WTC11 (cell line): ENCODE measurements at regions not wholly inside any gene's neighbourhood (a gene's known extent, or its start where the extent isn't known, plus 50 kb on each side); places are given as distances from the start of the nearest gene placed in this dataset.

Experiments
- FOXP1 ChIP-seq: sonication (generic); formaldehyde crosslinking; IDR thresholded peaks from 2 replicates; pipeline ENCODE4 v1.8.0; 2022; ENCODE audit warnings: missing genetic modification reagents, mild to moderate bottlenecking, moderate library complexity, borderline replicate concordance
- NFYB ChIP-seq: sonication (generic); formaldehyde crosslinking; conservative IDR thresholded peaks from 2 replicates; pipeline ENCODE4 v1.8.0; 2022; ENCODE audit warnings: low read depth, missing genetic modification reagents
- SP1 ChIP-seq: sonication (generic); formaldehyde crosslinking; conservative IDR thresholded peaks from 2 replicates; pipeline ENCODE4 v1.8.1; 2022; ENCODE audit warnings: missing genetic modification reagents
- TCF7 ChIP-seq: sonication (generic); formaldehyde crosslinking; IDR thresholded peaks from 2 replicates; pipeline ENCODE4 v1.8.0; 2022; ENCODE audit warnings: mild to moderate bottlenecking, low read depth, missing genetic modification reagents, moderate library complexity
- ZNF138 ChIP-seq: sonication (generic); formaldehyde crosslinking; conservative IDR thresholded peaks from 2 replicates; pipeline ENCODE4 v1.8.1; 2022; ENCODE audit warnings: mild to moderate bottlenecking, moderate library complexity, missing genetic modification reagents
- TF ChIP-seq, protein P1 (sequence below): sonication (generic); formaldehyde crosslinking; IDR thresholded peaks from 2 replicates; pipeline ENCODE4 v1.8.1; 2022; ENCODE audit warnings: low read depth, missing genetic modification reagents, borderline replicate concordance
- TF ChIP-seq, protein P2 (sequence below): fragments of 200-600 bp; IDR thresholded peaks from 2 replicates; pipeline ENCODE4 v1.8.0; 2022; ENCODE audit warnings: antibody characterized with exemption
- TF ChIP-seq, protein P3 (sequence below): sonication (generic); formaldehyde crosslinking; IDR thresholded peaks from 2 replicates; pipeline ENCODE4 v1.8.1; 2023; ENCODE audit warnings: mild to moderate bottlenecking, missing genetic modification reagents
- TF ChIP-seq, protein P4 (sequence below): sonication (generic); formaldehyde crosslinking; IDR thresholded peaks from 2 replicates; pipeline ENCODE4 v1.8.1; 2023; ENCODE audit warnings: mild to moderate bottlenecking, missing genetic modification reagents, borderline replicate concordance
- TF ChIP-seq, protein P5 (sequence below): sonication (generic); formaldehyde crosslinking; IDR thresholded peaks from 2 replicates; pipeline ENCODE4 v1.8.1; 2023; ENCODE audit warnings: mild to moderate bottlenecking, missing genetic modification reagents, moderate library complexity
- TF ChIP-seq, protein P6 (sequence below): sonication (generic); formaldehyde crosslinking; IDR thresholded peaks from 2 replicates; pipeline ENCODE4 v1.8.0; 2022; ENCODE audit warnings: missing genetic modification reagents
- TF ChIP-seq, protein P7 (sequence below): sonication (generic); formaldehyde crosslinking; IDR thresholded peaks from 2 replicates; pipeline ENCODE4 v1.8.1; 2022; ENCODE audit warnings: mild to moderate bottlenecking, missing genetic modification reagents, moderate library complexity, borderline replicate concordance

DNA sequence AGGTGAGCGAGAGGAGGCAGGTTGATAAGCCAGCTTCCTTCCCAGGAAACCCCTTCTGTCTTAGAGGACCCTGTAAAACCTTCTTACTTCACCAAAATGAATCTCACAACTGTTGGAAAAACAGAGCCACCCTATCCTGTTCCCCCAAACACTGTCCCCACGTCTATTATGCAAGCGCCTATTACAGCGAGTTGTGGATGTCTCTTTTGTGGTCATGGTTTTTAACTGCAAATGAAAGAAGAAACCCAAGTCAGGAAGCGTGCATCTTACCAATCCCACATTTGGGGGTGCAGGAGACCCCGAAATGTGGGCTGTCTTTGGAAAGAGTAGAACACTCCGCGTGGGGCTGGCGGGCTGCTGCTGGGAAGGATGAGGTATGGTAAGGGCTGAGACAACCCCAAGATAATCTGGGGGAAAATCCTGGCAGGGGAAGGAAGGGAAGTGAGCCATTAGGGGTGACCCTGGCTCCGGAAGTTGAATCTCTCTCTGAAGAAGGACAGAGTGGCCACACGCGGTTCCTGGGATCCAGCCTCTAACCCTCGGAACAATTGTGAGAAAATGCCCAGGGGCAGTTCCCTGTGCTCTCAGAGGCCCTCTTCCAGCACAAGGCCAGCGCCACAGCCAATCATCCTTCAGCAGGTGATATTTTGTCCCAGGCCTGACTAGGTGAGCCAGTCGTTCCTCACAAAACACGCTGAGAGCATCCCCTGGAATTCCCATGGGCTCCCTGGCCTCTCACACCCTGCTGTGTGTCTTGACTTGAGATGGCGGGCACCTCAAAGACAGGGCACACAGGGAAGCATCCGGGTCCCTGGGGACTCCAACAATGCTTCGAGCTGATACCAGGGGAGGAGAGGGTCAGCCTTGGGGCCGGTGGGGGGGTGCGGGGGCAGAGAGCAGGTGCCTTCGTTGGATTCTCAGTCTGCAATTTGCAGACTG lies 168.5 kb upstream of the IRF2BP2 start:
- no peak for TF ChIP-seq NFYB (CRISPR knock-in tag)
- TF ChIP-seq, protein P1, sequence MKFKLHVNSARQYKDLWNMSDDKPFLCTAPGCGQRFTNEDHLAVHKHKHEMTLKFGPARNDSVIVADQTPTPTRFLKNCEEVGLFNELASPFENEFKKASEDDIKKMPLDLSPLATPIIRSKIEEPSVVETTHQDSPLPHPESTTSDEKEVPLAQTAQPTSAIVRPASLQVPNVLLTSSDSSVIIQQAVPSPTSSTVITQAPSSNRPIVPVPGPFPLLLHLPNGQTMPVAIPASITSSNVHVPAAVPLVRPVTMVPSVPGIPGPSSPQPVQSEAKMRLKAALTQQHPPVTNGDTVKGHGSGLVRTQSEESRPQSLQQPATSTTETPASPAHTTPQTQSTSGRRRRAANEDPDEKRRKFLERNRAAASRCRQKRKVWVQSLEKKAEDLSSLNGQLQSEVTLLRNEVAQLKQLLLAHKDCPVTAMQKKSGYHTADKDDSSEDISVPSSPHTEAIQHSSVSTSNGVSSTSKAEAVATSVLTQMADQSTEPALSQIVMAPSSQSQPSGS (CRISPR knock-in tag), result no peak
- TF ChIP-seq, protein P2, sequence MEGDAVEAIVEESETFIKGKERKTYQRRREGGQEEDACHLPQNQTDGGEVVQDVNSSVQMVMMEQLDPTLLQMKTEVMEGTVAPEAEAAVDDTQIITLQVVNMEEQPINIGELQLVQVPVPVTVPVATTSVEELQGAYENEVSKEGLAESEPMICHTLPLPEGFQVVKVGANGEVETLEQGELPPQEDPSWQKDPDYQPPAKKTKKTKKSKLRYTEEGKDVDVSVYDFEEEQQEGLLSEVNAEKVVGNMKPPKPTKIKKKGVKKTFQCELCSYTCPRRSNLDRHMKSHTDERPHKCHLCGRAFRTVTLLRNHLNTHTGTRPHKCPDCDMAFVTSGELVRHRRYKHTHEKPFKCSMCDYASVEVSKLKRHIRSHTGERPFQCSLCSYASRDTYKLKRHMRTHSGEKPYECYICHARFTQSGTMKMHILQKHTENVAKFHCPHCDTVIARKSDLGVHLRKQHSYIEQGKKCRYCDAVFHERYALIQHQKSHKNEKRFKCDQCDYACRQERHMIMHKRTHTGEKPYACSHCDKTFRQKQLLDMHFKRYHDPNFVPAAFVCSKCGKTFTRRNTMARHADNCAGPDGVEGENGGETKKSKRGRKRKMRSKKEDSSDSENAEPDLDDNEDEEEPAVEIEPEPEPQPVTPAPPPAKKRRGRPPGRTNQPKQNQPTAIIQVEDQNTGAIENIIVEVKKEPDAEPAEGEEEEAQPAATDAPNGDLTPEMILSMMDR, result no peak
- no peak for TF ChIP-seq SP1 (CRISPR knock-in tag)
- no peak for TF ChIP-seq FOXP1 (CRISPR knock-in tag)
- TF ChIP-seq ZNF138 (CRISPR knock-in tag), result no peak
- TF ChIP-seq, protein P3, sequence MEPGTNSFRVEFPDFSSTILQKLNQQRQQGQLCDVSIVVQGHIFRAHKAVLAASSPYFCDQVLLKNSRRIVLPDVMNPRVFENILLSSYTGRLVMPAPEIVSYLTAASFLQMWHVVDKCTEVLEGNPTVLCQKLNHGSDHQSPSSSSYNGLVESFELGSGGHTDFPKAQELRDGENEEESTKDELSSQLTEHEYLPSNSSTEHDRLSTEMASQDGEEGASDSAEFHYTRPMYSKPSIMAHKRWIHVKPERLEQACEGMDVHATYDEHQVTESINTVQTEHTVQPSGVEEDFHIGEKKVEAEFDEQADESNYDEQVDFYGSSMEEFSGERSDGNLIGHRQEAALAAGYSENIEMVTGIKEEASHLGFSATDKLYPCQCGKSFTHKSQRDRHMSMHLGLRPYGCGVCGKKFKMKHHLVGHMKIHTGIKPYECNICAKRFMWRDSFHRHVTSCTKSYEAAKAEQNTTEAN (CRISPR knock-in tag), result no peak
- TF ChIP-seq, protein P4, sequence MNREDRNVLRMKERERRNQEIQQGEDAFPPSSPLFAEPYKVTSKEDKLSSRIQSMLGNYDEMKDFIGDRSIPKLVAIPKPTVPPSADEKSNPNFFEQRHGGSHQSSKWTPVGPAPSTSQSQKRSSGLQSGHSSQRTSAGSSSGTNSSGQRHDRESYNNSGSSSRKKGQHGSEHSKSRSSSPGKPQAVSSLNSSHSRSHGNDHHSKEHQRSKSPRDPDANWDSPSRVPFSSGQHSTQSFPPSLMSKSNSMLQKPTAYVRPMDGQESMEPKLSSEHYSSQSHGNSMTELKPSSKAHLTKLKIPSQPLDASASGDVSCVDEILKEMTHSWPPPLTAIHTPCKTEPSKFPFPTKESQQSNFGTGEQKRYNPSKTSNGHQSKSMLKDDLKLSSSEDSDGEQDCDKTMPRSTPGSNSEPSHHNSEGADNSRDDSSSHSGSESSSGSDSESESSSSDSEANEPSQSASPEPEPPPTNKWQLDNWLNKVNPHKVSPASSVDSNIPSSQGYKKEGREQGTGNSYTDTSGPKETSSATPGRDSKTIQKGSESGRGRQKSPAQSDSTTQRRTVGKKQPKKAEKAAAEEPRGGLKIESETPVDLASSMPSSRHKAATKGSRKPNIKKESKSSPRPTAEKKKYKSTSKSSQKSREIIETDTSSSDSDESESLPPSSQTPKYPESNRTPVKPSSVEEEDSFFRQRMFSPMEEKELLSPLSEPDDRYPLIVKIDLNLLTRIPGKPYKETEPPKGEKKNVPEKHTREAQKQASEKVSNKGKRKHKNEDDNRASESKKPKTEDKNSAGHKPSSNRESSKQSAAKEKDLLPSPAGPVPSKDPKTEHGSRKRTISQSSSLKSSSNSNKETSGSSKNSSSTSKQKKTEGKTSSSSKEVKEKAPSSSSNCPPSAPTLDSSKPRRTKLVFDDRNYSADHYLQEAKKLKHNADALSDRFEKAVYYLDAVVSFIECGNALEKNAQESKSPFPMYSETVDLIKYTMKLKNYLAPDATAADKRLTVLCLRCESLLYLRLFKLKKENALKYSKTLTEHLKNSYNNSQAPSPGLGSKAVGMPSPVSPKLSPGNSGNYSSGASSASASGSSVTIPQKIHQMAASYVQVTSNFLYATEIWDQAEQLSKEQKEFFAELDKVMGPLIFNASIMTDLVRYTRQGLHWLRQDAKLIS (CRISPR knock-in tag), result no peak
- TF ChIP-seq, protein P5, sequence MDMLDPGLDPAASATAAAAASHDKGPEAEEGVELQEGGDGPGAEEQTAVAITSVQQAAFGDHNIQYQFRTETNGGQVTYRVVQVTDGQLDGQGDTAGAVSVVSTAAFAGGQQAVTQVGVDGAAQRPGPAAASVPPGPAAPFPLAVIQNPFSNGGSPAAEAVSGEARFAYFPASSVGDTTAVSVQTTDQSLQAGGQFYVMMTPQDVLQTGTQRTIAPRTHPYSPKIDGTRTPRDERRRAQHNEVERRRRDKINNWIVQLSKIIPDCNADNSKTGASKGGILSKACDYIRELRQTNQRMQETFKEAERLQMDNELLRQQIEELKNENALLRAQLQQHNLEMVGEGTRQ (CRISPR knock-in tag), result no peak
- TF ChIP-seq, protein P6, sequence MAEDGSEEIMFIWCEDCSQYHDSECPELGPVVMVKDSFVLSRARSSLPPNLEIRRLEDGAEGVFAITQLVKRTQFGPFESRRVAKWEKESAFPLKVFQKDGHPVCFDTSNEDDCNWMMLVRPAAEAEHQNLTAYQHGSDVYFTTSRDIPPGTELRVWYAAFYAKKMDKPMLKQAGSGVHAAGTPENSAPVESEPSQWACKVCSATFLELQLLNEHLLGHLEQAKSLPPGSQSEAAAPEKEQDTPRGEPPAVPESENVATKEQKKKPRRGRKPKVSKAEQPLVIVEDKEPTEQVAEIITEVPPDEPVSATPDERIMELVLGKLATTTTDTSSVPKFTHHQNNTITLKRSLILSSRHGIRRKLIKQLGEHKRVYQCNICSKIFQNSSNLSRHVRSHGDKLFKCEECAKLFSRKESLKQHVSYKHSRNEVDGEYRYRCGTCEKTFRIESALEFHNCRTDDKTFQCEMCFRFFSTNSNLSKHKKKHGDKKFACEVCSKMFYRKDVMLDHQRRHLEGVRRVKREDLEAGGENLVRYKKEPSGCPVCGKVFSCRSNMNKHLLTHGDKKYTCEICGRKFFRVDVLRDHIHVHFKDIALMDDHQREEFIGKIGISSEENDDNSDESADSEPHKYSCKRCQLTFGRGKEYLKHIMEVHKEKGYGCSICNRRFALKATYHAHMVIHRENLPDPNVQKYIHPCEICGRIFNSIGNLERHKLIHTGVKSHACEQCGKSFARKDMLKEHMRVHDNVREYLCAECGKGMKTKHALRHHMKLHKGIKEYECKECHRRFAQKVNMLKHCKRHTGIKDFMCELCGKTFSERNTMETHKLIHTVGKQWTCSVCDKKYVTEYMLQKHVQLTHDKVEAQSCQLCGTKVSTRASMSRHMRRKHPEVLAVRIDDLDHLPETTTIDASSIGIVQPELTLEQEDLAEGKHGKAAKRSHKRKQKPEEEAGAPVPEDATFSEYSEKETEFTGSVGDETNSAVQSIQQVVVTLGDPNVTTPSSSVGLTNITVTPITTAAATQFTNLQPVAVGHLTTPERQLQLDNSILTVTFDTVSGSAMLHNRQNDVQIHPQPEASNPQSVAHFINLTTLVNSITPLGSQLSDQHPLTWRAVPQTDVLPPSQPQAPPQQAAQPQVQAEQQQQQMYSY, result peak; percentile 16; the same call in 1 of the 2 replicates
- TF ChIP-seq, protein P7, sequence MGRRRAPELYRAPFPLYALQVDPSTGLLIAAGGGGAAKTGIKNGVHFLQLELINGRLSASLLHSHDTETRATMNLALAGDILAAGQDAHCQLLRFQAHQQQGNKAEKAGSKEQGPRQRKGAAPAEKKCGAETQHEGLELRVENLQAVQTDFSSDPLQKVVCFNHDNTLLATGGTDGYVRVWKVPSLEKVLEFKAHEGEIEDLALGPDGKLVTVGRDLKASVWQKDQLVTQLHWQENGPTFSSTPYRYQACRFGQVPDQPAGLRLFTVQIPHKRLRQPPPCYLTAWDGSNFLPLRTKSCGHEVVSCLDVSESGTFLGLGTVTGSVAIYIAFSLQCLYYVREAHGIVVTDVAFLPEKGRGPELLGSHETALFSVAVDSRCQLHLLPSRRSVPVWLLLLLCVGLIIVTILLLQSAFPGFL, result no peak
- no peak for TF ChIP-seq TCF7 (CRISPR knock-in tag)
